Central memory CD8-positive, alpha-beta T cell (primary cell): ENCODE measurements at regions not wholly inside any gene's neighbourhood (a gene's known extent, or its start where the extent isn't known, plus 50 kb on each side); places are given as distances from the start of the nearest gene placed in this dataset.

Experiments
- ATAC-seq: fragments of 150-1000 bp; cut with Tn5 transposase; replicated peaks from 2 replicates; pipeline ENCODE4 v1.10.0; 2022; ENCODE audit warnings: mild to moderate bottlenecking, moderate FRiP score, moderate number of reproducible peaks; ENCODE audit not compliant: poor library complexity, severe bottlenecking; ENCODE audit errors: extremely low read depth
- DNase-seq, 2 donors: peaks; one replicate each; pipeline ENCODE4 v3.0.0; 2021; ENCODE audit warnings: low spot score in 2 of 2
- H3K27ac Mint-ChIP-seq: one replicate; pipeline ENCODE4 v1.8.0; 2022; ENCODE audit warnings: low read depth, mild to moderate bottlenecking, moderate library complexity, mixed read lengths
- H3K27me3 Mint-ChIP-seq: one replicate; pipeline ENCODE4 v1.8.0; 2022; ENCODE audit warnings: mixed read lengths
- H3K36me3 Mint-ChIP-seq: one replicate; pipeline ENCODE4 v1.8.0; 2022; ENCODE audit warnings: mild to moderate bottlenecking, moderate library complexity, mixed read lengths; ENCODE audit not compliant: insufficient read depth
- H3K4me1 Mint-ChIP-seq: one replicate; pipeline ENCODE4 v1.8.0; 2022; ENCODE audit warnings: mixed read lengths
- H3K4me3 Mint-ChIP-seq: one replicate; pipeline ENCODE4 v1.8.0; 2022; ENCODE audit warnings: mild to moderate bottlenecking, moderate library complexity, mixed read lengths
- H3K9me3 Mint-ChIP-seq: one replicate; pipeline ENCODE4 v1.8.0; 2022; ENCODE audit warnings: mixed read lengths

DNA sequence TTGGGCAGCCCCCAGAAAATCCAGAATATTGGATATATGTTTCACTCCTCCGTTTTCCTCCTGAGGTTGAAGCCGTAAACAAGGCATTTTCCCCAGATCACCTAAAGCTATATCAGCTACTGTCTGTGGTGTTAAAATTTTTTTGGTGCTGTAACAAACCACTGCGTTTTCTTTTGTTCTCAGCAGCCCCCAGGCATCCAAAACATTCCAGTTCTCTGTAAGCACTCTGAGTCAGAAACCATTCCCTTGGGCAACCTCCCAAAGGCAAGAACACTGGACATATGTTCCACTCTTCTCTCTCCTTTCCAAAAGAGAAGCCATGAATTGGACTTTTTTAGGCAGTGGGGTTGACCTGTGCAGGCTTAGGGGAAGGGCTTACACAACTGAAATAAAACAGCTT lies 310.9 kb downstream of the MID1IP1 start:
- no peaks in the 10 kb centered on the region for H3K9me3 Mint-ChIP-seq
- peaks cover 42% of the 10 kb centered on the region for H3K27me3 Mint-ChIP-seq
- no peaks in the 10 kb centered on the region for H3K4me1 Mint-ChIP-seq
- ATAC-seq, result no peak
- no peak overlapping the region for H3K27ac Mint-ChIP-seq
- no peaks in the 10 kb centered on the region for H3K36me3 Mint-ChIP-seq
- no peak for DNase-seq
- no peak overlapping the region for H3K4me3 Mint-ChIP-seq

DNA sequence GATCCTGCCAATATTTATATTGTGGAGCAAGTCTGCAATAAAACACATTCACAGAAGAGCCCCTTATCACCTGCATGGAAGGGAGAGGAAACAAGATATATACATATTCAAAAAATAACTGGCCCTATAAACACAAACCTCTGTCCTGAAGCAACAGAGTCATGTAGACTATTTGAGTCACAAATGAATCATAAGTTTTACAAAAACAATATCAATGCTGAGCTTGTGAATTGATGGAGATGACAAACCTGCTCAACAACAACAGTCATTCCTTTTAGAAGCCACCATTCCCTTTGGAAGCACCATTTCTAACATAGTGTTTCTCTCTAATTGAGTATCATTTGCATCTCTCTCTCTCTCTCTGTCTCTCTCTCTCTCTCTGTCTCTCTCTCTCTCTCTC lies 313.9 kb downstream of the MID1IP1 start:
- Mint-ChIP-seq H3K9me3 (no peaks in the 10 kb centered on the region), H3K4me1 (no peaks in the 10 kb centered on the region), H3K27ac (no peak overlapping the region), H3K4me3 (no peak overlapping the region), H3K27me3 (peaks cover 58% of the 10 kb centered on the region), H3K36me3 (no peaks in the 10 kb centered on the region)
- DNase-seq (no peak), ATAC-seq (no peak)

DNA sequence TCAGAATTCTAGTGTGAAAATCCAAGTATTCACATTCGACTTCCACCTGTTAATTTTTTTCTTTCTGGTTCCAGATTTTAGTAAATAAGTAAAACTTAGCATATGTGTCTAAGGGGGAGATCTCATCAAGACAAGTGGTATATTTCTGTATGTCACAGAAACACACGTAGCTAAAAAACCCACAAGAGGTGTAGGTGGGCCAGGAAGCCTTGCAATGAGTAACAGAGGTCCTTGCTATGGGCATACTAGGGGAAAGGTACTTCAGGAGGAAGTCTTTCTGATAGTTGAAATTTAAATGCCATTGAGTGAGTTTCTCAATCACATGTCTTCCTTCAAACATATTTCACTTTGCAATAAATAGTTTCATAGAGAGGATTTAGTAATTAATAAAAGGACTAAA lies 315.8 kb downstream of the MID1IP1 start:
- H3K4me3 Mint-ChIP-seq, result no peak overlapping the region

DNA sequence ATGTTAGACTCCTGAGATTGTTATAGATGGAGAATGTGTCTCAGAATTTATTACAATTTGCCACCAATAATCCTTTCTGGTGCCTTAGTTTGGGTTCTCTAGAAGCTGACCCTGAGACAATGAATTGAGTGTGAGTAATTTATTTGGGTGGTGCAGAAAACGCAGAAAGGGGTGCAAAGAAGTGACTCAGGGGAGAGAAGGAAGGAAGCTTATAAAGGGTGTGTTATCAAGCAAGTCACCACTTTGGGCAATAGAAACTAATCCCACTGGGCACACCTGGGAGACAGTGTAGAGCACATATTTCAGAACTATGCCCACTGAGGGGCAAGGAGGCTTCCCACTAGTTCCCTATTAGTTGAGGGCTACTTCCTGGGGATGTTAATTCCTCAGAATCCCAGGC lies 320.6 kb downstream of the MID1IP1 start:
- Mint-ChIP-seq H3K4me1 (no peaks in the 10 kb centered on the region), H3K36me3 (no peaks in the 10 kb centered on the region), H3K27me3 (peaks cover 40% of the 10 kb centered on the region), H3K27ac (no peak overlapping the region), H3K4me3 (no peak overlapping the region), H3K9me3 (no peaks in the 10 kb centered on the region)
- ATAC-seq (no peak), DNase-seq (no peak)

More for the DNA sequence above, 315.8 kb downstream of the MID1IP1 start:
- DNase-seq (no peak), ATAC-seq (no peak)
- H3K27ac Mint-ChIP-seq, result no peak overlapping the region
- H3K4me1 Mint-ChIP-seq, result no peaks in the 10 kb centered on the region
- H3K27me3 Mint-ChIP-seq, result peaks cover 45% of the 10 kb centered on the region
- H3K9me3 Mint-ChIP-seq, result no peaks in the 10 kb centered on the region
- no peaks in the 10 kb centered on the region for H3K36me3 Mint-ChIP-seq

- Mint-ChIP-seq H3K9me3 (no peaks in the 10 kb centered on the region), H3K4me3 (no peak overlapping the region), H3K27ac (no peak overlapping the region), H3K27me3 (peaks cover 10% of the 10 kb centered on the region), H3K4me1 (no peaks in the 10 kb centered on the region), H3K36me3 (no peaks in the 10 kb centered on the region)
- no peak for ATAC-seq
- no peak for DNase-seq
Measured at GRCh38 chrX:39125834-39126233, 324.6 kb downstream of the MID1IP1 start.

DNA sequence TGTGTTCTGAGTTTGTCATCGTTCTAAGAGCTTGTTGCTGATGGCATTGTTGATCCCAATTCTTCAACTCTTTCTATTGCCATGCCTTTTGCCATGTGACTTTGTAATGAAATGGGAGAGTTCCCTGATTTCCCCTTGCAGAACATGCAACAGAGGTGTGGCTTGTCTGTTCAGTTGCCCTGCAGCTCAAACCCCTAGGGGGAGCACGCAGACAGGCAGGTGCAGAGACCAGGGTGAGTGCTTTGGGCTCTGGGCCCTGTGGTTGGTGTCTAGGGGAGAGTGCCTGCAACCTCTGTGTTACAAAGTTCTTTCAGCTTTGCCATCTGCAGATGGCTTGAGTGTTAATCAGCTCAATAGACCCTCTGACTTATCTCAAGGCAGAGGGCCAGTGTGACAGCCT lies 332.7 kb downstream of the MID1IP1 start:
- no peaks in the 10 kb centered on the region for H3K4me1 Mint-ChIP-seq
- no peak overlapping the region for H3K27ac Mint-ChIP-seq
- ATAC-seq (no peak), DNase-seq (no peak)
- H3K9me3 Mint-ChIP-seq, result no peaks in the 10 kb centered on the region
- H3K36me3 Mint-ChIP-seq, result no peaks in the 10 kb centered on the region
- no peaks in the 10 kb centered on the region for H3K27me3 Mint-ChIP-seq
- H3K4me3 Mint-ChIP-seq, result no peak overlapping the region

DNA sequence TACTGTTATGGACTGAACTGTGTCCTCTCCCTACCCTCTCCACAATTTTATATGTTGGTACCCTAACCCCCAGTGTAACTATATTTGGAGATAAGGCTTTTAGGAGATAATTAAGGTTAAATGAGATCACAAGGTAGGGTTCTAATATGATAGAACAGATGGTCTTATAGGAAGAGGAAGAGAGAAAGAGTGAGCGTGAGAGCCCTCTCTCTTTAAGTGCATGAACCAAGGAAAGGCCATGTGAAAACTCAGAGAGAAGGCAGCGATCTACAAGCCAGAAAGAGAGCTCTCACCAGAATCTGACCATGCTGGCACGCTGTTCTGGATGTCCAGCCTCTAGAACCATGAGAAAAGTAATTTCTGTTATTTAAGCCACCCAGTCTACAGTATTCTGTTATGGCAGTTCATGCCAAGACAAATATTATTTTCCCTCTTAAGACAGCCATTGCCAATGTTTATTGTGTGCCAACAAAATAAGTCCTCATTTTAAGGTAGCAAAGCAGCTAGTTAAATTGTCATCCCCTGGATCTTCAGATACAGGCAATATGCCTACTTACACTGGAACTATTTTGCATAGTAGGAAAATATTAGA lies 336.2 kb downstream of the MID1IP1 start:
- Mint-ChIP-seq H3K27ac (no peak overlapping the region), H3K36me3 (no peaks in the 10 kb centered on the region), H3K4me1 (no peaks in the 10 kb centered on the region), H3K27me3 (no peaks in the 10 kb centered on the region), H3K4me3 (no peak overlapping the region), H3K9me3 (no peaks in the 10 kb centered on the region)
- ATAC-seq (no peak), DNase-seq (no peak)

- Mint-ChIP-seq H3K27ac (no peak overlapping the region), H3K4me3 (no peak overlapping the region), H3K27me3 (no peaks in the 10 kb centered on the region), H3K4me1 (no peaks in the 10 kb centered on the region), H3K36me3 (no peaks in the 10 kb centered on the region), H3K9me3 (no peaks in the 10 kb centered on the region)
- ATAC-seq, result no peak
- no peak for DNase-seq
Measured at GRCh38 chrX:39140581-39140980, 339.3 kb downstream of the MID1IP1 start.

DNA sequence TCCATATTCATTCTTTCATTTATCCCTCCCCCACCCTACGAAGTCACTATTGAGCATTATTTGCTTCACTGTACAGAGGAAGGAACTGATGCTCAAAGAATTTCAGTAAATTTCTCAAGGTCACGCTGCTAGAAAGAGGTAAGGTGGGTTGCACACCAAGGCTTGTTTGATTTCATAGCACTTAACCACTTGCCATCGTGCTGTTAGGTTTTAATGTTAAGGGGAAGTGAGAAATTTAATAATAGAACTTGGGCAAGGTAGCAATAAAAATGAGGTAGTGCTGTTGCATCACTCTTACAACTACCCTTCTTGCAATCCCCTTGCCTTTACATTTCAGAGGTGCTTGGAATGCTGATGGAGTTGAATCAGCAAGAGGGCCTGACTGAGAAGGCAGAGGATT lies 343.1 kb downstream of the MID1IP1 start:
- Mint-ChIP-seq H3K27ac (no peak overlapping the region), H3K36me3 (no peaks in the 10 kb centered on the region), H3K4me1 (no peaks in the 10 kb centered on the region), H3K27me3 (no peaks in the 10 kb centered on the region), H3K4me3 (no peak overlapping the region), H3K9me3 (no peaks in the 10 kb centered on the region)
- ATAC-seq (peak; percentile 43), DNase-seq (no peak)

DNA sequence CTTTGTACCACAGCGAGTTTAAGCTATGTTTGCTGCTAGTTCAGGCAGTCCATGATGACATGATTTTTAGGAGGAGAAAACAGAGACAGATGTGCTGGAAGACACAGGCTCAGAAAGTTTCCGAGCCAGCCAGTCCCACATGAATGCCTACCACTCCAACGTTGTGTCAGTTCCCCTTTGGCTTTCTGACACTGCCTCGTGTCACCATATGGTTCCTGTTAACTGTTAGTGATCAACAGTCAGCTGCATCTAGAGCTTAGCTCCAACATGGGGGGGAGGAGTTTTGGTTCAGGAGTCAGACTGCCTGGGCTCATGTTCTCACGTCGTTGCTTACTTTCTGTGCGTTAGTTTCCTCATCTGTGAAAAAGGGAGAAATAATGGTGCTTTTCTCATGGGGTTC lies 343.7 kb downstream of the MID1IP1 start:
- Mint-ChIP-seq H3K4me3 (no peak overlapping the region), H3K27ac (no peak overlapping the region), H3K36me3 (no peaks in the 10 kb centered on the region), H3K9me3 (no peaks in the 10 kb centered on the region), H3K4me1 (no peaks in the 10 kb centered on the region), H3K27me3 (no peaks in the 10 kb centered on the region)
- no peak for ATAC-seq
- no peak for DNase-seq

DNA sequence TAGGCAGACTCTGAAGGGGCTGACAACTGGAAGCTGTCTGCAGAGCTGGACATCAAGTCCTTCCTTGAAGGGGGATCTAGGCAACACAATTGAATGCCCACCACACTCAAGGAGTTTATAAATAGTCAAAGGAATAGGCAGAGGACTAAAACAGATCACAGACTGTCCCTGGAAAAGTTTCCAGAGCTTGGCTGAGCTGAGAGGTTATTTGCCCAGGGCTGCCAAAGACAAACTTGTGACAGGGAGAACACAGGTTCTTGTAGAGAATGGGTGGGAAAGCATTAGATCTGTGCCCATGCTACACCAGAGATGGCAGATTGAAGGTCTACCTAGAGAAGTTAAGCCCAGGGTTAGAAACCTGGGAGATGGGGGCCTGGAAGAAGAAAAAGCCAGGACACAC lies 344.6 kb downstream of the MID1IP1 start:
- no peak for DNase-seq
- Mint-ChIP-seq H3K27me3 (no peaks in the 10 kb centered on the region), H3K27ac (no peak overlapping the region), H3K9me3 (no peaks in the 10 kb centered on the region), H3K4me3 (no peak overlapping the region), H3K4me1 (no peaks in the 10 kb centered on the region), H3K36me3 (peaks cover 1% of the 10 kb centered on the region)
- no peak for ATAC-seq

DNA sequence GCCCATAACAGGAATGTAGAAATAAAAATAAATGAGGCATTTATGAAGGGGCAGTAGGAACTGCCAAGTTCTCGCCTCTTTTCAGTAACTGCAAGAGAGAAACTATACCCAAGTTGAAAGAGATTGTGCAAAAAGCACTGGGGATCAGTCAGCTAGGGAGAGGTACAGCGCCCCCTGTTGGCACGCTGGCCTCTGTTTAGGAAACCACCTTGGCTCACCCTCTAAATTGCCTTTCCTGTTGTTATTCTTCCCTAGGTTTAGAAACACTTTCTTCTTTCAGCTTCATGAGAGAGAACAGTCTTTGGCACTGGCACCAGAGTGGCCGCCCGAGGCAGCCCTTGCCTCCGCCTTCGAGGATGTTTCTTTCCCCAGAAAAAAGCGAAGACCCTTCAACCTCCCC lies 348.5 kb downstream of the MID1IP1 start:
- Mint-ChIP-seq H3K4me3 (no peak overlapping the region), H3K9me3 (no peaks in the 10 kb centered on the region), H3K36me3 (peaks cover 1% of the 10 kb centered on the region), H3K27ac (no peak overlapping the region), H3K4me1 (no peaks in the 10 kb centered on the region), H3K27me3 (no peaks in the 10 kb centered on the region)
- DNase-seq, result peak in 1 of 2 donors; percentile 15
- ATAC-seq, result no peak

DNA sequence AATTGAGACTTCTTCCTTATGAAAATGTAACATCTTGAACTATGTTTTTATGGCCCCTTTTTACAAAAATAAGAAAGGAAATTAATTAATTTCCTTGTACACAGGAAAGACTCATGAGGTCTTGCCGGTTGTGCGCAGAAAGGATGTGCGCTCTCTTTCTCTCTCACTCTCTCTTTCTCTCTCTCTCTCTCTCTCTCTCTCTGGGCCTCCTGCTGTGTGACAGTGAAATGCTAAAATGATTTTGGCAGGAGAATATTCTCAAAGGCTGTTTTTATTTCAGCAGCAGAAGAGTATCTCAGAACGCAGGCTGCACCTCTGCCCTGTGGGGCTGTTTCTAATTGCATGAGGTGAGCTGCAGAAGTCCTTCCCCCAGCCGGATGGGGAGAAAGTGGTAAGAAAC lies 349.0 kb downstream of the MID1IP1 start:
- ATAC-seq, result no peak

GRCh38 chrX:39150621-39151020 lies 349.4 kb downstream of the MID1IP1 start:
- no peak for DNase-seq
- no peak for ATAC-seq
- H3K4me3 Mint-ChIP-seq, result no peak overlapping the region
- no peaks in the 10 kb centered on the region for H3K9me3 Mint-ChIP-seq
- peaks cover 1% of the 10 kb centered on the region for H3K36me3 Mint-ChIP-seq
- H3K4me1 Mint-ChIP-seq, result no peaks in the 10 kb centered on the region
- no peaks in the 10 kb centered on the region for H3K27me3 Mint-ChIP-seq
- H3K27ac Mint-ChIP-seq, result no peak overlapping the region

More for the DNA sequence above, 349.0 kb downstream of the MID1IP1 start:
- DNase-seq, result no peak
- Mint-ChIP-seq H3K4me1 (no peaks in the 10 kb centered on the region), H3K27me3 (no peaks in the 10 kb centered on the region), H3K9me3 (no peaks in the 10 kb centered on the region), H3K27ac (no peak overlapping the region), H3K36me3 (peaks cover 1% of the 10 kb centered on the region), H3K4me3 (no peak overlapping the region)
